Activated CD4-positive, alpha-beta T cell treated with anti-CD3 and anti-CD28 coated beads, Interleukin-2, amount 50 U/mL, for 16 hours (primary cell): ENCODE measurements at regions not wholly inside any gene's neighbourhood (a gene's known extent, or its start where the extent isn't known, plus 50 kb on each side); places are given as distances from the start of the nearest gene placed in this dataset.
"Not testable (repeated sequence)": the region's sequence is repeated elsewhere in the genome, so short reads cannot be mapped to it uniquely, and the experiment has no call there.

Experiments
- DNase-seq: peaks from one replicate; pipeline ENCODE4 v3.0.0-alpha.2; 2020

GRCh38 chr10:111273235-111273634 is 196.4 kb downstream of the ADRA2A start:
- DNase-seq = no peak

- DNase-seq = no peak
These were observed 196.8 kb downstream of the ADRA2A start for GRCh38 chr10:111273635-111274034.

GRCh38 chr10:111275091-111275490 is 198.3 kb downstream of the ADRA2A start:
- DNase-seq = no peak

- no peak for DNase-seq
These were observed 200.8 kb downstream of the ADRA2A start for GRCh38 chr10:111277661-111278060.

- no peak for DNase-seq
These were observed 201.4 kb downstream of the ADRA2A start for GRCh38 chr10:111278266-111278665.

- no peak for DNase-seq
These were observed 204.7 kb downstream of the ADRA2A start for GRCh38 chr10:111281516-111281915.

GRCh38 chr10:111289461-111289860 is 212.6 kb downstream of the ADRA2A start:
- no peak for DNase-seq

- DNase-seq = no peak
These were observed 213.8 kb downstream of the ADRA2A start for GRCh38 chr10:111290649-111291048.

GRCh38 chr10:111295788-111296187 is 219.0 kb downstream of the ADRA2A start:
- no peak for DNase-seq

- DNase-seq = no peak
These were observed 220.6 kb downstream of the ADRA2A start for GRCh38 chr10:111297351-111297848.

GRCh38 chr10:111298031-111298430 is 221.2 kb downstream of the ADRA2A start:
- DNase-seq = no peak

GRCh38 chr10:111299037-111299436 is 222.2 kb downstream of the ADRA2A start:
- DNase-seq = no peak

GRCh38 chr10:111303887-111304286 is 227.1 kb downstream of the ADRA2A start:
- DNase-seq = no peak

- DNase-seq = no peak
These were observed 239.9 kb downstream of the ADRA2A start for GRCh38 chr10:111316722-111317212.

GRCh38 chr10:111319866-111320265 is 243.0 kb downstream of the ADRA2A start:
- DNase-seq = no peak

GRCh38 chr10:111323389-111323966 is 246.6 kb downstream of the ADRA2A start:
- no peak for DNase-seq

- not testable (repeated sequence) for DNase-seq
These were observed 255.3 kb downstream of the ADRA2A start for GRCh38 chr10:111332174-111332573.

- no peak for DNase-seq
These were observed 259.0 kb downstream of the ADRA2A start for GRCh38 chr10:111335826-111336225.

- DNase-seq = no peak
These were observed 261.2 kb downstream of the ADRA2A start for GRCh38 chr10:111338035-111338434.

- DNase-seq = no peak
These were observed 262.0 kb downstream of the ADRA2A start for GRCh38 chr10:111338805-111339204.

- no peak for DNase-seq
These were observed 268.0 kb downstream of the ADRA2A start for GRCh38 chr10:111344804-111345203.

- no peak for DNase-seq
These were observed 270.7 kb downstream of the ADRA2A start for GRCh38 chr10:111347386-111348013.

GRCh38 chr10:111348076-111348475 is 271.2 kb downstream of the ADRA2A start:
- no peak for DNase-seq

- DNase-seq = no peak
These were observed 278.0 kb downstream of the ADRA2A start for GRCh38 chr10:111354859-111355258.

- no peak for DNase-seq
These were observed 279.7 kb downstream of the ADRA2A start for GRCh38 chr10:111356571-111356970.
